ENCODE measurements at regions not wholly inside any gene's neighbourhood (a gene's known extent, or its start where the extent isn't known, plus 50 kb on each side); places are given as distances from the start of the nearest gene placed in this dataset.

GRCh38 chr1:234899041-234899729 lies 229.5 kb downstream of the TOMM20 start:
- no peak for TF ChIP-seq POLR2AphosphoS5 (IDR thresholded peaks at IDR 0.05)
- TF ChIP-seq CTCF (IDR thresholded peaks at IDR 0.05): no peak
- TF ChIP-seq POLR2A (IDR thresholded peaks at IDR 0.05): no peak
- no peak for TF ChIP-seq EP300 (IDR thresholded peaks at IDR 0.05; ENCODE audit: low read depth)

Measured in transverse colon (tissue), 4 donors.